Endothelial cell of umbilical vein (primary cell): ENCODE measurements at regions not wholly inside any gene's neighbourhood (a gene's known extent, or its start where the extent isn't known, plus 50 kb on each side); places are given as distances from the start of the nearest gene placed in this dataset.
A peak's percentile ranks its signal among the peaks of the same experiment; 100 is the strongest.

Source experiments
- BruUV-seq: library from RNA; stranded (reverse); fragments of 400-500 nt; replicated peaks from 2 replicates; lab custom pipeline; 2021; lab: Mats Ljungman, UMichigan
- CTCF ChIA-PET: fragments of 300-600, 350-600 bp; sonication (Branson Sonifier 250); formaldehyde crosslinking; loops from one replicate; lab custom pipeline; 2021; ENCODE audit warnings: antibody characterized with exemption, inconsistent platforms; lab: Charles Lee
- POLR2A ChIA-PET: fragments of 300-600, 350-600 bp; sonication (Branson Sonifier 250); formaldehyde crosslinking; loops from one replicate; lab custom pipeline; 2021; ENCODE audit warnings: antibody characterized with exemption, inconsistent platforms; lab: Charles Lee
- DNase-seq: peaks from one replicate; pipeline ENCODE4 v3.0.0-alpha.2; 2011; ENCODE audit warnings: low read depth, low spot score
- FAIRE-seq: peaks from 2 replicates; lab custom pipeline; 2011; peaks lifted over from hg19 to GRCh38; lab: Jason Lieb, UNC
- H2AFZ ChIP-seq: 2 replicates; pipeline ENCODE4 v1.6.0; 2012; ENCODE audit warnings: low read depth, low read length, control low read depth, inconsistent platforms
- H3K27ac ChIP-seq: 2 replicates; pipeline ENCODE4 v1.5.1; 2011; ENCODE audit warnings: low read depth, mild to moderate bottlenecking, control low read depth, low read length, moderate library complexity; ENCODE audit not compliant: insufficient read depth
- H3K27me3 ChIP-seq, 2 experiments: 2 replicates each; pipeline versions ENCODE4 v1.6.0 to v1.6.1; 2011; ENCODE audit warnings: low read length in 2 of 2, mixed read lengths in 1 of 2; ENCODE audit not compliant: control insufficient read depth in 2 of 2, insufficient read depth in 2 of 2
- H3K36me3 ChIP-seq, 2 experiments: 2 replicates in 1 of 2; 3 replicates in 1 of 2; pipeline ENCODE4 v1.5.1; 2011; ENCODE audit warnings: low read length in 2 of 2, mild to moderate bottlenecking in 1 of 2, moderate library complexity in 1 of 2; ENCODE audit not compliant: control insufficient read depth in 2 of 2, insufficient read depth in 2 of 2; ENCODE audit errors: extremely low read depth in 1 of 2
- H3K4me1 ChIP-seq: 3 replicates; pipeline ENCODE4 v1.5.1; 2011; ENCODE audit warnings: mild to moderate bottlenecking, low read length; ENCODE audit not compliant: control insufficient read depth, insufficient read depth; ENCODE audit errors: extremely low read depth
- H3K4me2 ChIP-seq: 2 replicates; pipeline ENCODE4 v1.6.1; 2011; ENCODE audit warnings: low read length, control low read depth, mixed read lengths; ENCODE audit not compliant: insufficient read depth
- H3K4me3 ChIP-seq, 3 experiments: fragments of 200-600 bp in 1 of 3; sonication (generic), shearing (Covaris generic) in 1 of 3; replicated peaks in 1 of 3; 2 replicates each; pipeline ENCODE4 v1.5.1; 2011 to 2016; ENCODE audit warnings: control low read depth in 3 of 3, low read length in 3 of 3, mild to moderate bottlenecking in 2 of 3, inconsistent platforms in 1 of 3, low read depth in 1 of 3, moderate library complexity in 1 of 3; ENCODE audit not compliant: insufficient read depth in 1 of 3
- H3K79me2 ChIP-seq: 2 replicates; pipeline ENCODE4 v1.6.0; 2012; ENCODE audit warnings: low read length, inconsistent platforms; ENCODE audit not compliant: control insufficient read depth, insufficient read depth
- H3K9ac ChIP-seq: replicated peaks from 2 replicates; pipeline ENCODE3; 2011; ENCODE audit warnings: low read length, control low read depth; ENCODE audit not compliant: insufficient read depth; ENCODE audit errors: extremely low read depth
- H3K9me1 ChIP-seq: replicated peaks from 3 replicates; pipeline ENCODE4 v1.6.0; 2011; ENCODE audit warnings: mild to moderate bottlenecking, low read length; ENCODE audit not compliant: control insufficient read depth, insufficient read depth; ENCODE audit errors: extremely low read depth
- H3K9me3 ChIP-seq: replicated peaks from 2 replicates; pipeline ENCODE4 v1.5.1; 2012; ENCODE audit warnings: low read length, inconsistent platforms; ENCODE audit not compliant: control insufficient read depth, insufficient read depth
- H4K20me1 ChIP-seq: replicated peaks from 2 replicates; pipeline ENCODE3; 2011; ENCODE audit warnings: mild to moderate bottlenecking, low read length; ENCODE audit not compliant: control insufficient read depth, insufficient read depth; ENCODE audit errors: extremely low read depth
- CTCF ChIP-seq, 2 donors: IDR thresholded peaks; 1 replicate in 1 of 2; 2 replicates in 1 of 2; pipeline ENCODE4 v1.5.1; 2011; ENCODE audit warnings: low read length in 2 of 2, mild to moderate bottlenecking in 2 of 2, moderate library complexity in 2 of 2, control low read depth in 1 of 2, inconsistent platforms in 1 of 2, low read depth in 1 of 2; ENCODE audit not compliant: insufficient read depth in 1 of 2; ENCODE audit errors: extremely low read depth in 1 of 2
- EZH2 ChIP-seq: IDR thresholded peaks from 2 replicates; pipeline ENCODE4 v1.6.1; 2012; ENCODE audit warnings: borderline replicate concordance, low read depth, mild to moderate bottlenecking, moderate library complexity, low read length, inconsistent platforms; ENCODE audit not compliant: severe bottlenecking
- FOS ChIP-seq: IDR thresholded peaks from 2 replicates; pipeline ENCODE4 v1.6.1; 2011; ENCODE audit warnings: mild to moderate bottlenecking, low read length, moderate library complexity, borderline replicate concordance; ENCODE audit not compliant: insufficient read depth
- GATA2 ChIP-seq: IDR thresholded peaks from 2 replicates; pipeline ENCODE4 v1.7.0; 2011; ENCODE audit warnings: low read depth, mild to moderate bottlenecking, moderate library complexity, mixed read lengths, low read length; ENCODE audit not compliant: insufficient read length, insufficient read depth
- JUN ChIP-seq: IDR thresholded peaks from 2 replicates; pipeline ENCODE4 v1.6.1; 2011; ENCODE audit warnings: borderline replicate concordance, low read depth; ENCODE audit not compliant: insufficient read length, insufficient read depth
- MAX ChIP-seq: IDR thresholded peaks from 2 replicates; pipeline ENCODE4 v1.6.1; 2011; ENCODE audit not compliant: insufficient read depth, insufficient read length
- MYC ChIP-seq: IDR thresholded peaks from one replicate; pipeline ENCODE4 v1.6.1; 2011; ENCODE audit warnings: mild to moderate bottlenecking, low read depth, low read length
- POLR2A ChIP-seq: IDR thresholded peaks from 2 replicates; pipeline ENCODE4 v1.6.1; 2012; ENCODE audit warnings: low read depth, mild to moderate bottlenecking, control low read depth, low read length
- POLR2AphosphoS5 ChIP-seq: IDR thresholded peaks from 2 replicates; pipeline ENCODE4 v1.6.1; 2012; ENCODE audit warnings: low read depth, mild to moderate bottlenecking, control low read depth, low read length, moderate library complexity; ENCODE audit not compliant: insufficient read depth
- dilution Hi-C: fragments of 300-500 bp; cut with MboI; formaldehyde crosslinking; loops from one replicate; pipeline ENCODE4 v1.15.0; 2019; ENCODE audit warnings: low sequenced_read_pairs; ENCODE audit not compliant: extremely low pct_ligation_motif_present
- intact Hi-C: fragments of 100-400 bp; cut with micrococcal nuclease; formaldehyde crosslinking; loops from one replicate; pipeline ENCODE4 v1.10.0; 2022

GRCh38 chr9:135023088-135023785 is 64.2 kb upstream of the OLFM1 start:
- ChIA-PET POLR2A (no interaction called here), CTCF (no interaction called here)
- Histone ChIP-seq H3K27me3 (no peaks in the 10 kb centered on the region), H2AFZ (no peak overlapping the region), H3K4me3 (no peak overlapping the region), H3K9ac (no peak overlapping the region), H3K4me2 (no peak overlapping the region), H3K79me2 (no peaks in the 10 kb centered on the region), H3K4me1 (no peaks in the 10 kb centered on the region), H3K36me3 (no peaks in the 10 kb centered on the region), H3K9me3 (no peaks in the 10 kb centered on the region), H3K9me1 (no peaks in the 10 kb centered on the region), H3K27ac (no peak overlapping the region), H4K20me1 (no peaks in the 10 kb centered on the region)
- dilution Hi-C loops (no loop called here), intact Hi-C loops (no loop called here)
- TF ChIP-seq POLR2A (no peak), EZH2 (no peak), POLR2AphosphoS5 (no peak)
- no TSS peak for BruUV-seq
- DNase-seq: peak; percentile 7
- FAIRE-seq: no peak

- BruUV-seq: no TSS peak
- ChIA-PET CTCF (no interaction called here), POLR2A (no interaction called here)
- Histone ChIP-seq H3K9me1 (no peaks in the 10 kb centered on the region), H3K4me3 (no peak overlapping the region), H3K4me2 (no peak overlapping the region), H3K9ac (no peak overlapping the region), H3K9me3 (no peaks in the 10 kb centered on the region), H3K36me3 (no peaks in the 10 kb centered on the region), H4K20me1 (no peaks in the 10 kb centered on the region), H3K4me1 (no peaks in the 10 kb centered on the region), H3K27me3 (no peaks in the 10 kb centered on the region), H2AFZ (no peak overlapping the region), H3K79me2 (no peaks in the 10 kb centered on the region), H3K27ac (no peak overlapping the region)
- intact Hi-C loops (no loop called here), dilution Hi-C loops (no loop called here)
- no peak for TF ChIP-seq EZH2
- TF ChIP-seq MYC: no peak
- no peak for TF ChIP-seq POLR2AphosphoS5
- TF ChIP-seq GATA2: no peak
- no peak for TF ChIP-seq MAX
- TF ChIP-seq CTCF (IDR thresholded peaks at IDR 0.05; ENCODE audit: extremely low read depth in 1 of 2, insufficient read depth in 1 of 2, low read depth in 1 of 2, low read length in 2 of 2): no peak
- no peak for TF ChIP-seq POLR2A
- TF ChIP-seq FOS: no peak
- no peak for TF ChIP-seq JUN
- FAIRE-seq (no peak), DNase-seq (no peak)
These were observed 63.6 kb upstream of the OLFM1 start for GRCh38 chr9:135023786-135024405.
